ENCODE measurements at regions not wholly inside any gene's neighbourhood (a gene's known extent, or its start where the extent isn't known, plus 50 kb on each side); places are given as distances from the start of the nearest gene placed in this dataset.

- WGBS (ENCODE audit: low lambda C conversion rate, missing lambda C conversion rate): 72% methylated on average over 1 of the region's 1 CpG
- Histone ChIP-seq H3K4me2 (no peak overlapping the region), H3K36me3 (replicated peaks; ENCODE audit: insufficient read depth, low read depth) (no peaks in the 10 kb centered on the region), H3K79me2 (no peaks in the 10 kb centered on the region), H2AFZ (no peak overlapping the region), H3K27me3 (no peaks in the 10 kb centered on the region), H3K9me3 (ENCODE audit: low read depth) (no peaks in the 10 kb centered on the region), H4K20me1 (ENCODE audit: insufficient read depth, poor library complexity, severe bottlenecking) (no peaks in the 10 kb centered on the region), H3K27ac (no peak overlapping the region), H3K4me1 (ENCODE audit: insufficient read depth) (no peaks in the 10 kb centered on the region), H3K9me2 (replicated peaks; ENCODE audit: insufficient read depth) (no peaks in the 10 kb centered on the region), H3K4me3 (no peak overlapping the region)
- TF ChIP-seq CTCF (IDR thresholded peaks at IDR 0.05; ENCODE audit: poor library complexity): no peak
- TF ChIP-seq EZH2phosphoT487 (IDR thresholded peaks at IDR 0.05; ENCODE audit: low read depth, severe bottlenecking, unreplicated experiment): no peak
- TF ChIP-seq EZH2 (IDR thresholded peaks at IDR 0.05; ENCODE audit: borderline replicate concordance): no peak
- DNase-seq (ENCODE audit: low spot score): no peak
These were observed 495.5 kb upstream of the SOX9 start for GRCh38 chr17:71625330-71625729.

- no peak overlapping the region for H3K4me2 ChIP-seq
- 29% methylated on average over 1 of the region's 1 CpG for WGBS (ENCODE audit: low lambda C conversion rate, missing lambda C conversion rate)
- H3K27ac ChIP-seq: no peak overlapping the region
- H3K4me1 ChIP-seq (ENCODE audit: insufficient read depth): peaks cover 16% of the 10 kb centered on the region
- TF ChIP-seq EZH2 (IDR thresholded peaks at IDR 0.05; ENCODE audit: borderline replicate concordance): no peak
- no peak for TF ChIP-seq EZH2phosphoT487 (IDR thresholded peaks at IDR 0.05; ENCODE audit: low read depth, severe bottlenecking, unreplicated experiment)
- no peak for TF ChIP-seq CTCF (IDR thresholded peaks at IDR 0.05; ENCODE audit: poor library complexity)
- H3K27me3 ChIP-seq: no peaks in the 10 kb centered on the region
- no peak overlapping the region for H2AFZ ChIP-seq
- H3K9me2 ChIP-seq (replicated peaks; ENCODE audit: insufficient read depth): no peaks in the 10 kb centered on the region
- no peaks in the 10 kb centered on the region for H4K20me1 ChIP-seq (ENCODE audit: insufficient read depth, poor library complexity, severe bottlenecking)
- H3K9me3 ChIP-seq (ENCODE audit: low read depth): no peaks in the 10 kb centered on the region
- DNase-seq (ENCODE audit: low spot score): no peak
- H3K79me2 ChIP-seq: no peaks in the 10 kb centered on the region
- no peaks in the 10 kb centered on the region for H3K36me3 ChIP-seq (replicated peaks; ENCODE audit: insufficient read depth, low read depth)
- H3K4me3 ChIP-seq: no peak overlapping the region
These were observed 492.5 kb upstream of the SOX9 start for GRCh38 chr17:71628306-71628705.

GRCh38 chr17:71631483-71631882 lies 489.3 kb upstream of the SOX9 start:
- Histone ChIP-seq H3K4me1 (ENCODE audit: insufficient read depth) (peaks cover 16% of the 10 kb centered on the region), H3K27ac (peak overlapping the region; percentile 3), H3K9me3 (ENCODE audit: low read depth) (no peaks in the 10 kb centered on the region), H3K4me2 (no peak overlapping the region), H3K79me2 (no peaks in the 10 kb centered on the region), H3K4me3 (no peak overlapping the region), H4K20me1 (ENCODE audit: insufficient read depth, poor library complexity, severe bottlenecking) (no peaks in the 10 kb centered on the region), H3K9me2 (replicated peaks; ENCODE audit: insufficient read depth) (no peaks in the 10 kb centered on the region), H3K36me3 (replicated peaks; ENCODE audit: insufficient read depth, low read depth) (no peaks in the 10 kb centered on the region), H2AFZ (no peak overlapping the region), H3K27me3 (no peaks in the 10 kb centered on the region)
- DNase-seq (ENCODE audit: low spot score): no peak
- 44% methylated on average over 1 of the region's 1 CpG for WGBS (ENCODE audit: low lambda C conversion rate, missing lambda C conversion rate)
- TF ChIP-seq EZH2phosphoT487 (IDR thresholded peaks at IDR 0.05; ENCODE audit: low read depth, severe bottlenecking, unreplicated experiment) (no peak), EZH2 (IDR thresholded peaks at IDR 0.05; ENCODE audit: borderline replicate concordance) (no peak), CTCF (IDR thresholded peaks at IDR 0.05; ENCODE audit: poor library complexity) (no peak)

GRCh38 chr17:71632328-71632727 lies 488.5 kb upstream of the SOX9 start:
- H3K4me3 ChIP-seq: no peak overlapping the region
- no peaks in the 10 kb centered on the region for H4K20me1 ChIP-seq (ENCODE audit: insufficient read depth, poor library complexity, severe bottlenecking)
- peak overlapping the region; percentile 3 for H3K27ac ChIP-seq
- H3K36me3 ChIP-seq (replicated peaks; ENCODE audit: insufficient read depth, low read depth): no peaks in the 10 kb centered on the region
- H3K4me2 ChIP-seq: no peak overlapping the region
- H3K79me2 ChIP-seq: no peaks in the 10 kb centered on the region
- 7% methylated on average over 2 of the region's 2 CpGs for WGBS (ENCODE audit: low lambda C conversion rate, missing lambda C conversion rate)
- peaks cover 16% of the 10 kb centered on the region for H3K4me1 ChIP-seq (ENCODE audit: insufficient read depth)
- no peaks in the 10 kb centered on the region for H3K9me3 ChIP-seq (ENCODE audit: low read depth)
- no peaks in the 10 kb centered on the region for H3K27me3 ChIP-seq
- H2AFZ ChIP-seq: no peak overlapping the region
- TF ChIP-seq CTCF (IDR thresholded peaks at IDR 0.05; ENCODE audit: poor library complexity) (no peak), EZH2phosphoT487 (IDR thresholded peaks at IDR 0.05; ENCODE audit: low read depth, severe bottlenecking, unreplicated experiment) (no peak), EZH2 (IDR thresholded peaks at IDR 0.05; ENCODE audit: borderline replicate concordance) (no peak)
- no peaks in the 10 kb centered on the region for H3K9me2 ChIP-seq (replicated peaks; ENCODE audit: insufficient read depth)
- no peak for DNase-seq (ENCODE audit: low spot score)

Data from hepatocyte (in vitro differentiated cells).